NCI-H1048 (cell line): ENCODE measurements at regions not wholly inside any gene's neighbourhood (a gene's known extent, or its start where the extent isn't known, plus 50 kb on each side); places are given as distances from the start of the nearest gene placed in this dataset.

ENCODE experiments used
- DNase-seq: peaks from one replicate; lab custom pipeline; 2025; lab: John Stamatoyannopoulos, UW

GRCh38 chr2:239621611-239622010 lies 220.8 kb upstream of the HDAC4 start:
- no peak for DNase-seq

GRCh38 chr2:239619369-239619768 lies 218.5 kb upstream of the HDAC4 start:
- no peak for DNase-seq

GRCh38 chr2:239616729-239617128 lies 215.9 kb upstream of the HDAC4 start:
- no peak for DNase-seq

GRCh38 chr2:239612133-239612532 lies 211.3 kb upstream of the HDAC4 start:
- no peak for DNase-seq

- no peak for DNase-seq
Observed at GRCh38 chr2:239611222-239611795, 210.5 kb upstream of the HDAC4 start.

- no peak for DNase-seq
Observed at GRCh38 chr2:239610457-239611221, 209.8 kb upstream of the HDAC4 start.

- no peak for DNase-seq
Observed at GRCh38 chr2:239609607-239610310, 208.9 kb upstream of the HDAC4 start.

GRCh38 chr2:239609162-239609561 lies 208.3 kb upstream of the HDAC4 start:
- DNase-seq = no peak

- no peak for DNase-seq
Observed at GRCh38 chr2:239608723-239609122, 207.9 kb upstream of the HDAC4 start.

- DNase-seq = no peak
Observed at GRCh38 chr2:239608260-239608659, 207.4 kb upstream of the HDAC4 start.

GRCh38 chr2:239607517-239608191 lies 206.8 kb upstream of the HDAC4 start:
- no peak for DNase-seq

GRCh38 chr2:239606741-239607516 lies 206.1 kb upstream of the HDAC4 start:
- DNase-seq = no peak

GRCh38 chr2:239605976-239606375 lies 205.2 kb upstream of the HDAC4 start:
- no peak for DNase-seq

GRCh38 chr2:239605409-239605808 lies 204.6 kb upstream of the HDAC4 start:
- DNase-seq = no peak

GRCh38 chr2:239604861-239605260 lies 204.0 kb upstream of the HDAC4 start:
- no peak for DNase-seq

GRCh38 chr2:239603411-239604356 lies 202.9 kb upstream of the HDAC4 start:
- DNase-seq = no peak

GRCh38 chr2:239602290-239603282 lies 201.8 kb upstream of the HDAC4 start:
- no peak for DNase-seq

- DNase-seq = no peak
Observed at GRCh38 chr2:239601880-239602279, 201.1 kb upstream of the HDAC4 start.

- no peak for DNase-seq
Observed at GRCh38 chr2:239601201-239601851, 200.5 kb upstream of the HDAC4 start.
